Neural cell (in vitro differentiated cells): ENCODE measurements at regions not wholly inside any gene's neighbourhood (a gene's known extent, or its start where the extent isn't known, plus 50 kb on each side); places are given as distances from the start of the nearest gene placed in this dataset.

Experiments
- EP300 ChIP-seq: fragments of 450-650 bp; conservative IDR thresholded peaks from 2 replicates; pipeline ENCODE4 v1.6.1; 2014; ENCODE audit warnings: antibody characterized with exemption, mild to moderate bottlenecking, moderate library complexity; ENCODE audit not compliant: poor library complexity, severe bottlenecking
- EZH2 ChIP-seq: fragments of 200-600, 300-800 bp; shearing (Covaris generic), sonication (generic); IDR thresholded peaks from 2 replicates; pipeline ENCODE4 v1.6.1; 2014; ENCODE audit warnings: antibody characterized with exemption, low read length, borderline replicate concordance, mild to moderate bottlenecking; ENCODE audit not compliant: insufficient read depth, poor library complexity, severe bottlenecking
- TF ChIP-seq, protein P1 (sequence below): fragments of 450-650 bp; IDR thresholded peaks from 2 replicates; pipeline ENCODE4 v1.5.1; 2014; ENCODE audit warnings: antibody characterized with exemption, mild to moderate bottlenecking, moderate library complexity; ENCODE audit not compliant: poor library complexity, severe bottlenecking

DNA sequence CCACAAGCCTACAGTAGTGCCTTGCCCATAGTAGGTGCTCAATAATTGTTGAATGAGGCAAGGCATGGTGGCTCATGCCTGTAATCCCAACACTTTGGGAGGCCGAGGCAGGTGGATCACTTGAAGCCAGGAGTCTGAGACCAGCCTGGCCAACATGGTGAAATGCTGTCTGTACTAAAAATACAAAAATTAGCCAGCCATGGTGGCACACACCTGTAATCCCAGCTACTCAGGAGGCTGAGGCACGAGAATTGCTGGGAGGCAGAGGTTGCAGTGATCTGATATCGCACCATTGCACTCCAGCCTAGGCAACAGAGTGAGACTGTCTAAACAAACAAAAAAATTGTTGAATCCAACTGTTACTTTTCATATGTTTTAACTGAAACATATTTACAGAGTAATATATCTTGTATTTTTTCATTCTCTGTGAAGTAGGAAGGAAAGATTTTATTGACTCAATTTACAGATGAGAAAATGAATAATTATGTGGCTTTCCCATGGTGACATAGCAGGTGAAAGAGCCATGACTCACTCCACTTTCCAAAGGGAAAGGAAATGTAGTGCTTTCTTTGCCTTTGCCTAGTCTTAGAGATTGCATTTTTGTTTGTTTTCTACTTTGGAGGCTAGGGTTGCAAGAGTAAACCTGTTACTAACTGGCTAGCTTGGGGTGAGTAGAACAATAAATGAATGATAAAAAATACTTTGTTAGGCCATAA lies 95.4 kb upstream of the SLC38A4 start:
- TF ChIP-seq EP300 (no peak), EZH2 (no peak)
- TF ChIP-seq, protein P1, sequence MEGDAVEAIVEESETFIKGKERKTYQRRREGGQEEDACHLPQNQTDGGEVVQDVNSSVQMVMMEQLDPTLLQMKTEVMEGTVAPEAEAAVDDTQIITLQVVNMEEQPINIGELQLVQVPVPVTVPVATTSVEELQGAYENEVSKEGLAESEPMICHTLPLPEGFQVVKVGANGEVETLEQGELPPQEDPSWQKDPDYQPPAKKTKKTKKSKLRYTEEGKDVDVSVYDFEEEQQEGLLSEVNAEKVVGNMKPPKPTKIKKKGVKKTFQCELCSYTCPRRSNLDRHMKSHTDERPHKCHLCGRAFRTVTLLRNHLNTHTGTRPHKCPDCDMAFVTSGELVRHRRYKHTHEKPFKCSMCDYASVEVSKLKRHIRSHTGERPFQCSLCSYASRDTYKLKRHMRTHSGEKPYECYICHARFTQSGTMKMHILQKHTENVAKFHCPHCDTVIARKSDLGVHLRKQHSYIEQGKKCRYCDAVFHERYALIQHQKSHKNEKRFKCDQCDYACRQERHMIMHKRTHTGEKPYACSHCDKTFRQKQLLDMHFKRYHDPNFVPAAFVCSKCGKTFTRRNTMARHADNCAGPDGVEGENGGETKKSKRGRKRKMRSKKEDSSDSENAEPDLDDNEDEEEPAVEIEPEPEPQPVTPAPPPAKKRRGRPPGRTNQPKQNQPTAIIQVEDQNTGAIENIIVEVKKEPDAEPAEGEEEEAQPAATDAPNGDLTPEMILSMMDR, result no peak
